ENCODE measurements at regions not wholly inside any gene's neighbourhood (a gene's known extent, or its start where the extent isn't known, plus 50 kb on each side); places are given as distances from the start of the nearest gene placed in this dataset.

GRCh38 chr9:93859431-93860215, 95.5 kb downstream of the BARX1 start:
- no peak for TF ChIP-seq CTCF (IDR thresholded peaks at IDR 0.05; ENCODE audit: unreplicated experiment)
- Mint-ChIP-seq H3K27me3 (ENCODE audit: insufficient read depth, unreplicated experiment) (peaks cover 55% of the 10 kb centered on the region), H3K36me3 (ENCODE audit: insufficient read depth, unreplicated experiment) (no peaks in the 10 kb centered on the region), H3K9me3 (ENCODE audit: unreplicated experiment) (peaks cover 7% of the 10 kb centered on the region), H3K4me1 (ENCODE audit: insufficient read depth, unreplicated experiment) (no peaks in the 10 kb centered on the region), H3K27ac (ENCODE audit: low read depth, unreplicated experiment) (no peak overlapping the region), H3K4me3 (ENCODE audit: unreplicated experiment) (no peak overlapping the region)
- ChIA-PET CTCF (no interaction called here), POLR2A (no interaction called here)
- no peak for DNase-seq (ENCODE audit: unreplicated experiment)
- intact Hi-C loops (cut with micrococcal nuclease) = no loop called here
- no TSS peak for BruUV-seq (replicated peaks)

GRCh38 chr9:93857528-93857927, 97.6 kb downstream of the BARX1 start:
- H3K4me3 Mint-ChIP-seq (ENCODE audit: unreplicated experiment) = no peak overlapping the region
- H3K27ac Mint-ChIP-seq (ENCODE audit: low read depth, unreplicated experiment) = no peak overlapping the region
- no peaks in the 10 kb centered on the region for H3K36me3 Mint-ChIP-seq (ENCODE audit: insufficient read depth, unreplicated experiment)
- BruUV-seq (replicated peaks) = no TSS peak
- no peaks in the 10 kb centered on the region for H3K9me3 Mint-ChIP-seq (ENCODE audit: unreplicated experiment)
- CTCF ChIA-PET = interaction anchor here (0.9 kb wide), 1 partner anchor 30 kb away, joined by 3 read pairs; no protein-coding TSS in a partner anchor
- DNase-seq (ENCODE audit: unreplicated experiment) = no peak
- H3K27me3 Mint-ChIP-seq (ENCODE audit: insufficient read depth, unreplicated experiment) = peaks cover 65% of the 10 kb centered on the region
- intact Hi-C loops (cut with micrococcal nuclease) = no loop called here
- POLR2A ChIA-PET = no interaction called here
- H3K4me1 Mint-ChIP-seq (ENCODE audit: insufficient read depth, unreplicated experiment) = no peaks in the 10 kb centered on the region
- no peak for TF ChIP-seq CTCF (IDR thresholded peaks at IDR 0.05; ENCODE audit: unreplicated experiment)

GRCh38 chr9:93852728-93853127, 102.4 kb downstream of the BARX1 start:
- H3K4me3 Mint-ChIP-seq (ENCODE audit: unreplicated experiment) = no peak overlapping the region
- H3K27ac Mint-ChIP-seq (ENCODE audit: low read depth, unreplicated experiment) = no peak overlapping the region
- H3K36me3 Mint-ChIP-seq (ENCODE audit: insufficient read depth, unreplicated experiment) = no peaks in the 10 kb centered on the region
- no peak for TF ChIP-seq CTCF (IDR thresholded peaks at IDR 0.05; ENCODE audit: unreplicated experiment)
- CTCF ChIA-PET = no interaction called here
- H3K27me3 Mint-ChIP-seq (ENCODE audit: insufficient read depth, unreplicated experiment) = peaks cover 90% of the 10 kb centered on the region
- H3K9me3 Mint-ChIP-seq (ENCODE audit: unreplicated experiment) = no peaks in the 10 kb centered on the region
- POLR2A ChIA-PET = no interaction called here
- H3K4me1 Mint-ChIP-seq (ENCODE audit: insufficient read depth, unreplicated experiment) = no peaks in the 10 kb centered on the region
- no peak for DNase-seq (ENCODE audit: unreplicated experiment)
- BruUV-seq (replicated peaks) = no TSS peak
- intact Hi-C loops (cut with micrococcal nuclease) = no loop called here

GRCh38 chr9:93846349-93846748, 108.8 kb downstream of the BARX1 start:
- ChIA-PET CTCF (interaction anchor here (0.6 kb wide), 1 partner anchor 41 kb away, joined by 3 read pairs; no protein-coding TSS in a partner anchor), POLR2A (no interaction called here)
- Mint-ChIP-seq H3K4me1 (ENCODE audit: insufficient read depth, unreplicated experiment) (no peaks in the 10 kb centered on the region), H3K36me3 (ENCODE audit: insufficient read depth, unreplicated experiment) (no peaks in the 10 kb centered on the region), H3K4me3 (ENCODE audit: unreplicated experiment) (no peak overlapping the region), H3K27me3 (ENCODE audit: insufficient read depth, unreplicated experiment) (peaks cover 77% of the 10 kb centered on the region), H3K9me3 (ENCODE audit: unreplicated experiment) (no peaks in the 10 kb centered on the region), H3K27ac (ENCODE audit: low read depth, unreplicated experiment) (no peak overlapping the region)
- no peak for DNase-seq (ENCODE audit: unreplicated experiment)
- no TSS peak for BruUV-seq (replicated peaks)
- TF ChIP-seq CTCF (IDR thresholded peaks at IDR 0.05; ENCODE audit: unreplicated experiment) = no peak
- intact Hi-C loops (cut with micrococcal nuclease) = no loop called here

Data from MCF 10A (cell line).